ENCODE measurements at regions not wholly inside any gene's neighbourhood (a gene's known extent, or its start where the extent isn't known, plus 50 kb on each side); places are given as distances from the start of the nearest gene placed in this dataset.

DNA sequence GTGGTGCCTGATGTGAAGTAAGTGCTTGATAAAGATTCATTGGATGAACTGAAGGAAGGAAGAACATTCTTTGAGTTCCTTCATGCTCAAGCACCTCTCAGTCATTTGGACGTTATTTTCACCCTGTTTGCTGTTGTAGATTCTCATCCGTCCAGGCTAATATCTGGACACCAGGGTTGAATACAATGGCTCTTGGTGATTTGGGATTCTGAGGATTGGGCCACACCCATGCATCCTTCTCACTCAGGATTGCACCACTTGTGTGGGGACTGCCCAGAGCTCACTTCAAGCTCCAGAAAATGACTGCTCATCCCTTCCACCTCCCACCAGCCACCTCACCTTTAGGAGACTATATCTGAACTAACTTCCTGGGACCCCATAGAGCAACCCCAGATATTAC is 117.1 kb upstream of the IPO9 start:
- no peaks in the 10 kb centered on the region for H3K27me3 Mint-ChIP-seq (ENCODE audit: low read depth)
- no peaks in the 10 kb centered on the region for H3K9me3 Mint-ChIP-seq
- H3K27ac Mint-ChIP-seq = no peak overlapping the region
- intact Hi-C loops (cut with micrococcal nuclease) = no loop called here
- CTCF ChIA-PET = interaction anchor here (1.4 to 14.7 kb wide), 3 partner anchors 12 to 152 kb away, joined by 3 to 266 read pairs (median 8); no protein-coding TSS in a partner anchor
- H3K36me3 Mint-ChIP-seq (ENCODE audit: low read depth) = no peaks in the 10 kb centered on the region
- H3K4me1 Mint-ChIP-seq (ENCODE audit: low read depth) = no peaks in the 10 kb centered on the region
- H3K4me3 Mint-ChIP-seq = no peak overlapping the region
- DNase-seq = no peak

DNA sequence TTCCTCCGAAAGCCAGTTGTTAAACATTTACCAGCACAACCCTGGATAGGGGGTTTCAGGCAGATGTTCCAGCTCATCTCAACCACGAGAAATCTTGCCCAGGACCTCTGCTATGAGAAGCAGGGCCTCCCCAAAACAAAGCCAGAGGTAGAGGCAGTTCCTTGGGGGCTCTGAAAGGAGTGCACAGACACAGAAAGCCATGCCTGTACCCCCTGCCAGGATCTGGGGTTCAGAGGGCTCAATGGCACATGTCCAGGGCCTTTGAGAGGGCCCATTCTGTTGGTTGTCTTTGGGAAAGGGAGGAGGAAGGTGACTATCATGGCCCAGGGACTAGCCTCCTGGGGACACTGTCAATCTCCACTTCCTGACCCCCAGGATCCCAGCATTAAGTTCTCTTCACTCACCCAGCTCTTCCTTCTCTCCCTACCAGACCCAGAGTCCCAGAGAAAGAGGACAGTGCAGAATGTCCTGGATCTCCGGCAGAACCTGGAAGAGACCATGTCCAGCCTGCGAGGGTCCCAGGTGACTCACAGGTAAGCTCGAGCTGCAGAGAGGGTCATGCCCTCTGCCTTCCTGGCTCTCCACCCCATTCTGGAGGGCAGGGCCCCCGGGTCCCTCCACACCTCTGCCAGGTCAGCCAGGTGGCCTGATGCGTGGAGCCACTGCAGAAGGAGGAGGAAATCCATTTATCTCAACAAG is 116.4 kb upstream of the IPO9 start:
- H3K27me3 Mint-ChIP-seq (ENCODE audit: low read depth) = no peaks in the 10 kb centered on the region
- DNase-seq = no peak
- intact Hi-C loops (cut with micrococcal nuclease) = no loop called here
- CTCF ChIA-PET = interaction anchor here (0.9 to 14.7 kb wide), 4 partner anchors 9 to 155 kb away, joined by 3 to 266 read pairs (median 11); no protein-coding TSS in a partner anchor
- H3K4me3 Mint-ChIP-seq = no peak overlapping the region
- no peaks in the 10 kb centered on the region for H3K4me1 Mint-ChIP-seq (ENCODE audit: low read depth)
- H3K27ac Mint-ChIP-seq = no peak overlapping the region
- H3K9me3 Mint-ChIP-seq = no peaks in the 10 kb centered on the region
- H3K36me3 Mint-ChIP-seq (ENCODE audit: low read depth) = no peaks in the 10 kb centered on the region

DNA sequence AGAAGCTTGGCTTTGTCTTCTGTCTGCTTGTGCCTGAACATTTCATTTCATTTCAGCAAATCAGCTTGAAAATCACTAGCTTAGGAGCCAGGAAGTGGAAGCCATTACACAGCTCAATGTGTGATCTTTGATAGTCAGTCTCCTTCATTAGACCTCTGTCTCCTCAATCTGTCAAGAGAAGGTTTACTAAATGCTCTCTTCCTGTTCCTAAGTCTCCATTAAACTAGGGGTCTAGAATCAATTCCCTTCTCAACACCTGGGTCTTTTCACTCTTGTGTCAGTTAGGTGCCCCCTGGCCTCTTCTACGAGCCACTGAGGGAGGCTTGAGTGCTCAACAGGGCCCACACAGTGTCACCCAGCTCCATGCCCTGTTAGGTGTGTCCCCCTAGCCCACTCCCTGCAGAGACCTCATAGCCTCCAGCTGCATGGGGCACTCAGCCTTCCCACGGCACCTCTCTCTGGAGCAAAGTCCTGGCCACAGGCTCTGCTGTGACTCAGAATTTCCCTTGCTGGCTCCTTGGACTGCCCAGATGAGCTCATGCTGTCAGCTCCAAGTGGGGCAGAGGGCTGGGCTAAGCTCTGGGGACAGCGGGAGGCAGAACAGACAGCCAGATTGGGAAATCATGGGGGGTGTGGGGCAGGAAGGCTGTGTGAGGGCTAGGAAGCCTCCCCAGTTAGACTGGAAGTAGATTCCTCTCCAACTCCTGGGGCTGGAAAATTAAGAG is 115.7 kb upstream of the IPO9 start:
- H3K36me3 Mint-ChIP-seq (ENCODE audit: low read depth) = no peaks in the 10 kb centered on the region
- H3K9me3 Mint-ChIP-seq = no peaks in the 10 kb centered on the region
- H3K27me3 Mint-ChIP-seq (ENCODE audit: low read depth) = no peaks in the 10 kb centered on the region
- intact Hi-C loops (cut with micrococcal nuclease) = no loop called here
- DNase-seq = no peak
- CTCF ChIA-PET = interaction anchor here (0.9 to 14.7 kb wide), 3 partner anchors 9 to 156 kb away, joined by 3 to 266 read pairs (median 14); no protein-coding TSS in a partner anchor
- H3K4me1 Mint-ChIP-seq (ENCODE audit: low read depth) = no peaks in the 10 kb centered on the region
- no peak overlapping the region for H3K27ac Mint-ChIP-seq
- H3K4me3 Mint-ChIP-seq = no peak overlapping the region

DNA sequence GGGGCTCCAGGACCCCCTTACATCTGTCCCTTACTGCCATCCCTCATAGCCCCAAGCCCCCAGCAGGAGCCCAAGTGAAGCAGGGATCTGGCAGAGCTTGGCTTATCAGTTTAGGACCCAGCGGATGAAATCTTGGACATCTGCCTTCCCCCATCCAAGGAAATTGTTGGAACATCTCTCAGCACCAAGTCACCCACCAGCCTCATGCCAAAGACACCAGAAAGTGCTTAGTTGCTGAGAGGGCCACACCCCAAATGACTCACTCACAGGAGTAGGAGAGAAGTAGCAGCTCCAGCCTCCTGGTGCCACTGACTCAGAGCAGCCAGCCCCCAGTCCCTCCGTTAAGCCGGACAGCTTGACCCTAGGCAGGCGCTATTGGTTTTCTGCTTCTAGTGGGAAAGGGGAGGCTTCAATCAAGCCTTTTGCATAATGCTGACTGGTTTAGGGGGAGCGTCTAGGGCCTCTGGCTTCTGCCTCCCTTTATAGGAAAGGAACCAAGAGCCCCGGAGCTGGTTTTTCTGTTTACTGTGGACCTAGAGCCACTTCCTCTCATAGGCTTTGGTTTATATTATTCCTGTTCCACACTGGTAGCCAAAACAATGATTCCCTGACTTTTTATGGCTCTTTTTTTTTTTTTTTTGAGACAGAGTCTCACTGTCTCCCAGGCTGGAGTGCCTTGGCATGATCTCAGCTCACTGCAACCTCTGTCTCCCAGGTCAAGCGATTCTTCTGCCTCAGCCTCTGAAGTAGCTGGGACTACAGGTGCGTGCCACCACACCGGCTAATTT is 114.2 kb upstream of the IPO9 start:
- Mint-ChIP-seq H3K27ac (no peak overlapping the region), H3K4me1 (ENCODE audit: low read depth) (no peaks in the 10 kb centered on the region), H3K27me3 (ENCODE audit: low read depth) (no peaks in the 10 kb centered on the region), H3K36me3 (ENCODE audit: low read depth) (no peaks in the 10 kb centered on the region), H3K9me3 (no peaks in the 10 kb centered on the region), H3K4me3 (no peak overlapping the region)
- CTCF ChIA-PET = interaction anchor here (2.6 to 14.7 kb wide), 2 partner anchors 11 to 77 kb away, joined by 14 to 266 read pairs; no protein-coding TSS in a partner anchor
- intact Hi-C loops (cut with micrococcal nuclease) = no loop called here
- no peak for DNase-seq

DNA sequence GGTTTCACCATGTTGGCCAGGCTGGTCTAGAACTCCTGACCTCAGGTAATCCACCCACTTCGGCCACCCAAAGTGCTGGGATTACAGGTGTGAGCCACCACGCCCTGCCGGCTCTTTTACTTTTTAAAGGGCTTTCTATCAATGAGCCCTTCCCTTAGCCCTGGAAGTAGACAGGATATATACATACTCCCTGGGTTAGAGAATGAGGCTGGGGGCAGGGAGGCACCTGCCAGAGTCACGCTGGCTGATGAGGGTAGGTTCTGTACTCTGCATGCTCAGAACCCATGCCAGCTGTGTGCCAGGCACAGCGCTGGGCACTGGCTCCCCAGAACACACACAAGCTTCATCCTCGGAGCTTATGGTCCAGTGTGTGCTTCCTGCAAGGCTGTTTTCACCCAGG is 113.6 kb upstream of the IPO9 start:
- CTCF ChIA-PET = interaction anchor here (1.0 to 14.7 kb wide), 2 partner anchors 76 to 155 kb away, joined by 3 to 266 read pairs; no protein-coding TSS in a partner anchor
- no peak overlapping the region for H3K4me3 Mint-ChIP-seq

DNA sequence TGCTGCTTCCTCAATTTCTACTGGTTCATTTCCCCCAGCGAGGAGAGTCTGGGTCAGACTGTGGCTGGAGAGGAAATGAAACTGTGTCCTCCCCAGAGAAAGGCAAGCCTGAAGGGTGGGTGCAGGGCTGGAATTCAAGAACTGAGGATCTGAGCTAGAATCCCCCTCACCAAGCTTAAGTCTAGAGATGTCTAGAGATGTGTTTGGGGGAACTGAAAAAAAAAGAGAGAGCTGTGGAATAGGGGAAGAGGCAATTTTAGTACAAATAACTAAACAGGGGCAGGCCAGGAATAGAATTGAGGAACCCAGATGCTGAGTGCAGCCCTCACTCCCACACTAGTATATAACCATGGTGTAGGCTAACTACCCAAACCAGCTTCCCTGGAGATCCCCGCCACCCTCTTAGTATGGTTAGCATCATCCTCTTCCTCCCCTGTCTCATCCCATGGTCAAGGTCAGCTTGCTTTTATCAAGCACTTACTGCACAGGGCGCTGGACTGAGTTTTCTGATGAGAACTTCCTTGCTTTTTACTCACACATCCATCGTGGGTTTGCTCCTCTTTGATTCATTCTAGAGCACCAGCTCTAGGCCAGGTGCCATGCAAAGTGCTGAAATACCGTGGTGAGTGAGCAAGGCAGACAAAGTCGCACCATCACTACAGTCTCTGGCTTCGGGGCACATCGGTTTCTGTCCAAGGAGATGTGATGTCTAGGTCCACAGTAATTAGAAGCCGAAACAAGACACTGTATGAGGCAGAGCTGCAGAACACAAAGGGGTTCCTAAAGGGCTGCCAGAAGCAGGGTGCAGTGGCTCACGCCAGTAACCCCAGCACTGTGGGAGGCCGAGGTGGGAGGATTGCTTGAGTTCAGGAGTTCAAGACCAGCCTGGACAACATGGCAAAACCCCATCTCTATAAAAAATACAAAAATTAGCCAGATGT is 112.9 kb upstream of the IPO9 start:
- H3K4me1 Mint-ChIP-seq (ENCODE audit: low read depth) = no peaks in the 10 kb centered on the region
- no peak overlapping the region for H3K27ac Mint-ChIP-seq
- no peaks in the 10 kb centered on the region for H3K9me3 Mint-ChIP-seq
- no peaks in the 10 kb centered on the region for H3K36me3 Mint-ChIP-seq (ENCODE audit: low read depth)
- H3K4me3 Mint-ChIP-seq = no peak overlapping the region
- no peaks in the 10 kb centered on the region for H3K27me3 Mint-ChIP-seq (ENCODE audit: low read depth)
- intact Hi-C loops (cut with micrococcal nuclease) = no loop called here
- CTCF ChIA-PET = interaction anchor here (1.0 to 14.7 kb wide), 2 partner anchors 75 to 156 kb away, joined by 3 to 266 read pairs; no protein-coding TSS in a partner anchor
- DNase-seq = no peak

More for the DNA sequence above, 113.6 kb upstream of the IPO9 start:
- intact Hi-C loops (cut with micrococcal nuclease) = no loop called here
- no peaks in the 10 kb centered on the region for H3K4me1 Mint-ChIP-seq (ENCODE audit: low read depth)
- no peak for DNase-seq
- H3K27me3 Mint-ChIP-seq (ENCODE audit: low read depth) = no peaks in the 10 kb centered on the region
- H3K36me3 Mint-ChIP-seq (ENCODE audit: low read depth) = no peaks in the 10 kb centered on the region
- no peaks in the 10 kb centered on the region for H3K9me3 Mint-ChIP-seq
- H3K27ac Mint-ChIP-seq = no peak overlapping the region

DNA sequence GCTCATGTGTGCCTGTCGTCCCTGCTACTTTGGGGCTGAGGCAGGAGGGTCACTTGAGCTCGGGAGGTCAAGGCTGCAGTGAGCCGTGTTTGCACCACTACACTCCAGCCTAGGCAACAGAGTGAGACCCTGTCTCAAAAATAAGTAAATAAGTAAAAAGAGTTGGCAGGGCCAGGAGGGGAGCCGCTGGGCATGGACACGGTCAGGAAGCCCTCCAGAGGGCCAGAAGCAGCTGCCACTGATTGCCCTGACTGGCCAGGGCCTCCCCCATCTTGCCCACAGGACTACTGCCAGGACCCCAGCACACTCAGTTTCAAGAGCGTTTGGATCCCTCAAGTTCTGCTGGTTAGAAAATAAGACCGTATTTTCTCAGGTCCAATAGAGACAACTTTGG is 112.2 kb upstream of the IPO9 start:
- no peak for DNase-seq
- CTCF ChIA-PET = interaction anchor here (14.7 kb wide), 1 partner anchor 75 kb away, joined by 266 read pairs; no protein-coding TSS in a partner anchor
- Mint-ChIP-seq H3K9me3 (no peaks in the 10 kb centered on the region), H3K4me1 (ENCODE audit: low read depth) (no peaks in the 10 kb centered on the region), H3K36me3 (ENCODE audit: low read depth) (no peaks in the 10 kb centered on the region), H3K27me3 (ENCODE audit: low read depth) (no peaks in the 10 kb centered on the region), H3K4me3 (no peak overlapping the region), H3K27ac (no peak overlapping the region)
- intact Hi-C loops (cut with micrococcal nuclease) = no loop called here

DNA sequence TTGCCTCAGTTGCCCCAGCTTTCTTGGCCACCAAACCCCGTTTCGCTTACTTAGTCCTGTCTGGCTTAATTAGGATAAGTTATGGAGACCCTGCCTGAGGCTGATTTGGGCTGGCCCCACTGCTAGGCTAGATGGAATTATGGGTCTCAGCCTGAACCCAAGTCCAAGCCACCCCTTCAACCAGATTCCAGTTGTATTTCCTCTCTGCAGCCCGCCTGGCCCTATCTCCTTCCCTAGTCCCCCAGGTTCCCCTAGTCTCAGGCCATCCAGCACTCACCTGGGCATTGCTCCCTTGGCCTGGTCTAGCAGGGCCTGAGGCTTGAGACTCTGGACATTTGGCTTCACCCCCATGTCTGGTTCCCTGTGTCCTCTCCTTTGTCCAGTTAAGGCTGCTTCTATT is 111.7 kb upstream of the IPO9 start:
- CTCF ChIA-PET = interaction anchor here (1.6 to 2.5 kb wide), 2 partner anchors 8 to 158 kb away, joined by 4 to 11 read pairs; no protein-coding TSS in a partner anchor
- no peaks in the 10 kb centered on the region for H3K4me1 Mint-ChIP-seq (ENCODE audit: low read depth)
- DNase-seq = no peak
- no peak overlapping the region for H3K27ac Mint-ChIP-seq
- H3K9me3 Mint-ChIP-seq = no peaks in the 10 kb centered on the region
- intact Hi-C loops (cut with micrococcal nuclease) = no loop called here
- no peaks in the 10 kb centered on the region for H3K36me3 Mint-ChIP-seq (ENCODE audit: low read depth)
- no peak overlapping the region for H3K4me3 Mint-ChIP-seq
- no peaks in the 10 kb centered on the region for H3K27me3 Mint-ChIP-seq (ENCODE audit: low read depth)

DNA sequence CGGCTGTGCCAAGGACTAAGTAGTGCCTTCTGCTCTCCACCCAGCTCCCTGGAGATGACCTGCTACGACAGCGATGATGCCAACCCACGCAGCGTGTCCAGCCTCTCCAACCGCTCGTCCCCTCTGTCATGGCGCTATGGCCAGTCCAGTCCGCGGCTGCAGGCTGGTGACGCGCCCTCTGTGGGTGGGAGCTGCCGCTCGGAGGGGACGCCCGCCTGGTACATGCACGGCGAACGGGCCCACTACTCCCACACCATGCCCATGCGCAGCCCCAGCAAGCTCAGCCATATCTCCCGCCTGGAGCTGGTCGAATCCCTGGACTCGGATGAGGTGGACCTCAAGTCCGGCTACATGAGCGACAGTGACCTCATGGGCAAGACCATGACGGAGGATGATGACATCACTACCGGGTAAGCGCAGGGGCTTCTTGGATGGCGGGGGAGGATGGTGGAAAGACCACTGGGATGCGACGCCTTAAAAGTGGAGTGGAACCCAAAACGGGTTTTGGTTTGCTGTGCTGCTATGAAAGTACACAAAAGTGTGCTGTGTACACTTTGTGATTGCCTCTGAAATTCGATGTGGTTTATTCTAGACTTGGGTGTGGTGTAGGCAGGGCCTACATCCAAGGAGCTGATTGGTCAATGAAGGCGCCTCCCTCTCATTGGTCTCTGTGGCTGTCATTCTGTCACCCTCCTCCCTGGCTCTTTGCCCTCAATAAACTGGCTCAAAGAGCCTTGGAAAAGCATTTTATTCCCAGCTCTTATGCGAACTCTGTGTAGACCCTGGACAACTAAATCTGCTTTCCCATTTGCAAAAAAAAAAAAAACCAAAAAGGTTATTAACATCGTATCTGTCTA is 110.4 kb upstream of the IPO9 start:
- no peak overlapping the region for H3K4me3 Mint-ChIP-seq
- H3K36me3 Mint-ChIP-seq (ENCODE audit: low read depth) = no peaks in the 10 kb centered on the region
- no peaks in the 10 kb centered on the region for H3K27me3 Mint-ChIP-seq (ENCODE audit: low read depth)
- no peak for DNase-seq
- intact Hi-C loops (cut with micrococcal nuclease) = no loop called here
- H3K4me1 Mint-ChIP-seq (ENCODE audit: low read depth) = no peaks in the 10 kb centered on the region
- H3K27ac Mint-ChIP-seq = no peak overlapping the region
- no peaks in the 10 kb centered on the region for H3K9me3 Mint-ChIP-seq
- CTCF ChIA-PET = interaction anchor here (0.9 to 2.5 kb wide), 4 partner anchors 9 to 206 kb away, joined by 3 to 11 read pairs (median 6); no protein-coding TSS in a partner anchor

DNA sequence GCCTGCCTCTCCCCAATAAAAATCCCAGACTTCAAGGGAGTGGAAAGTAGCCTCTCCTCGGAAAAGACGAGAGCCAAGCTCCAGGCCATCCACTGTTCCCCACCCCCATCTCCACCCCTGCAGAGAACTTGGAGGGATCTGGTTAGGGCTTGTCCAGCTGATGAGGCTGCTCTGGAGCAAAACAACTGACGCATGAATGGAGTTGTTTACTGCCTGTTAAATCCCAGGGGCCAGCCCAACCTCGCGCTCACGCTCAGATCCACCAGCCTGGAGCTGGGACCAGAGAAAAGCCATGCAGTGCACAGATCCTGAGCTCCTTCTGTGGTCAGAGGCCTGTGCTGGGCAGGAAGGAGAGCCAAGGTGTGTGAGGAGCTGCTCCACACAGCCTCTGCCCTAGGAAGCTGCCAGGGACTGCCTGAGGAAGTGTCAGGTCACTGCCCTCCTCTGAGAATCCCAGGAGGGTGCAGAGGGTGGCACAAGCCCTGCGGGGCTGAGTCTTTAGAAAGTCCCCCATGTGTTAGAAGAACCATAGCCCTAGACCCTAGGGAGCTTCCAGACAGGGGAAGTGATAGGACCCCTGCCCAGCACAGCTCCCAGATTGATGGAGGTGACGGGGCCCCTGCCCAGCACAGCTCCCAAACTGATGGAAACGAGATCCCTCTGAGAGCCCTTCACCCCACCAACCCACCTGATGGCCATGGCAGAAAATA is 109.0 kb upstream of the IPO9 start:
- no peak overlapping the region for H3K4me3 Mint-ChIP-seq
- H3K36me3 Mint-ChIP-seq (ENCODE audit: low read depth) = no peaks in the 10 kb centered on the region
- CTCF ChIA-PET = interaction anchor here (0.6 to 1.6 kb wide), 6 partner anchors 11 to 186 kb away, joined by 3 to 8 read pairs (median 5); no protein-coding TSS in a partner anchor
- intact Hi-C loops (cut with micrococcal nuclease) = no loop called here
- H3K9me3 Mint-ChIP-seq = no peaks in the 10 kb centered on the region
- H3K27me3 Mint-ChIP-seq (ENCODE audit: low read depth) = no peaks in the 10 kb centered on the region
- no peaks in the 10 kb centered on the region for H3K4me1 Mint-ChIP-seq (ENCODE audit: low read depth)
- no peak overlapping the region for H3K27ac Mint-ChIP-seq
- DNase-seq = no peak
